Stimulated activated naive CD8-positive, alpha-beta T cell treated with anti-CD3 and anti-CD28 coated beads, Interleukin-15, Interleukin-2, amounts not matched to agents 100 ng/mL and 50 ng/mL, for 24 hours (primary cell): ENCODE measurements at regions not wholly inside any gene's neighbourhood (a gene's known extent, or its start where the extent isn't known, plus 50 kb on each side); places are given as distances from the start of the nearest gene placed in this dataset.
"Not testable (repeated sequence)": the region's sequence is repeated elsewhere in the genome, so short reads cannot be mapped to it uniquely, and the experiment has no call there.

ENCODE experiments used
- H3K27ac Mint-ChIP-seq: one replicate; pipeline ENCODE4 v1.8.0; 2021; ENCODE audit warnings: mild to moderate bottlenecking, mixed read lengths
- H3K27me3 Mint-ChIP-seq: one replicate; pipeline ENCODE4 v1.8.0; 2021; ENCODE audit warnings: mixed read lengths
- H3K36me3 Mint-ChIP-seq: one replicate; pipeline ENCODE4 v1.8.0; 2021; ENCODE audit warnings: low read depth, mixed read lengths
- H3K4me1 Mint-ChIP-seq: one replicate; pipeline ENCODE4 v1.8.0; 2021; ENCODE audit warnings: low read depth, mixed read lengths
- H3K4me3 Mint-ChIP-seq: one replicate; pipeline ENCODE4 v1.8.0; 2021; ENCODE audit warnings: mild to moderate bottlenecking, mixed read lengths
- H3K9me3 Mint-ChIP-seq: one replicate; pipeline ENCODE4 v1.8.0; 2021; ENCODE audit warnings: mixed read lengths

GRCh38 chr1:194362327-194362726, 1175.9 kb upstream of the B3GALT2 start:
- H3K9me3 Mint-ChIP-seq, result no peaks in the 10 kb centered on the region
- no peaks in the 10 kb centered on the region for H3K36me3 Mint-ChIP-seq
- no peaks in the 10 kb centered on the region for H3K27me3 Mint-ChIP-seq
- no peaks in the 10 kb centered on the region for H3K4me1 Mint-ChIP-seq
- H3K27ac Mint-ChIP-seq, result no peak overlapping the region
- H3K4me3 Mint-ChIP-seq, result no peak overlapping the region

- Mint-ChIP-seq H3K36me3 (no peaks in the 10 kb centered on the region), H3K4me1 (no peaks in the 10 kb centered on the region), H3K27me3 (no peaks in the 10 kb centered on the region), H3K4me3 (no peak overlapping the region), H3K27ac (no peak overlapping the region), H3K9me3 (no peaks in the 10 kb centered on the region)
Observed at GRCh38 chr1:194361374-194362131, 1175.1 kb upstream of the B3GALT2 start.

DNA sequence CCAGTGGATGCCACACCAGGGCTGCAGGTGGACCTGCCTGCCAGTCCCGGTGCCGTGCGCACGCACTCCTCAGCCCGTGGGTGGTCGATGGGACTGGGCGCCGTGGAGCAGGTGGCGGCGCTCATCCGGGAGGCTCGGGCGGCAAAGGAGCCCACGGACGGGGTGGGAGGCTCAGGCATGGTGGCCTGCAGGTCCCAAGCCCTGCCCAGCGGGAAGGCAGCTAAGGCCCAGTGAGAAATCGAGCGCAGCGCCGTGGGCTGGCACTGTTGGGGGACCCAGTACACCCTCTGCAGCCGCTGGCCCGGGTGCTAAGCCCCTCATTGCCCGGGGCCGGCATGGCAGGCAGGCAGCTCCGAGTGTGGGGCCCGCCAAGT, 1171.8 kb upstream of the B3GALT2 start:
- H3K9me3 Mint-ChIP-seq, result no peaks in the 10 kb centered on the region
- H3K27me3 Mint-ChIP-seq, result peaks cover under 1% of the 10 kb centered on the region
- no peak overlapping the region for H3K4me3 Mint-ChIP-seq
- no peaks in the 10 kb centered on the region for H3K36me3 Mint-ChIP-seq
- no peaks in the 10 kb centered on the region for H3K4me1 Mint-ChIP-seq
- no peak overlapping the region for H3K27ac Mint-ChIP-seq

GRCh38 chr1:194357573-194358207, 1171.3 kb upstream of the B3GALT2 start:
- H3K4me1 Mint-ChIP-seq, H3K4me3 Mint-ChIP-seq, H3K27ac Mint-ChIP-seq, H3K27me3 Mint-ChIP-seq, H3K9me3 Mint-ChIP-seq, H3K36me3 Mint-ChIP-seq: not testable (repeated sequence)

- no peaks in the 10 kb centered on the region for H3K4me1 Mint-ChIP-seq
- no peak overlapping the region for H3K27ac Mint-ChIP-seq
- no peaks in the 10 kb centered on the region for H3K36me3 Mint-ChIP-seq
- no peak overlapping the region for H3K4me3 Mint-ChIP-seq
- H3K27me3 Mint-ChIP-seq, result peaks cover 4% of the 10 kb centered on the region
- no peaks in the 10 kb centered on the region for H3K9me3 Mint-ChIP-seq
Observed at GRCh38 chr1:194355488-194356106, 1169.2 kb upstream of the B3GALT2 start.

- Mint-ChIP-seq H3K27ac (no peak overlapping the region), H3K9me3 (no peaks in the 10 kb centered on the region), H3K36me3 (no peaks in the 10 kb centered on the region), H3K4me3 (no peak overlapping the region), H3K4me1 (no peaks in the 10 kb centered on the region), H3K27me3 (peaks cover 4% of the 10 kb centered on the region)
Observed at GRCh38 chr1:194353121-194353520, 1166.7 kb upstream of the B3GALT2 start.

DNA sequence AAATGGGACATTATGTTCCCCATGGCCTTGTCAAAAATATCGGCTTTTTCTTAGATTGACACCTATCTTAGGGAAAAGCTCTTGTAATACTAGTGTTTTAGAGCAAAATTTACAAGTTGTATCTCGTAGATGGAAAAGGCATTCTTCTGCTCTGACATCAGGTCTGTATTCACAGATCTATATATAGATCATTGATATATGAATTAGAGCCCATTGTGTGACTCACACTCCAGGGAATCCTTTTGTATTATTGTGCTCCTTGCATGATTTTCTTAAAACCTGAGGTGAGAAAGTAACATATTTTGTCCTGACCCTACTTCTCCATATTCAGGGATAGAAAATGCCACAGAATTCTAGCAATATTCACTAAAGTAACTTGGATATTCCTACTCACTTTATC, 1160.8 kb upstream of the B3GALT2 start:
- H3K4me1 Mint-ChIP-seq, result no peaks in the 10 kb centered on the region
- H3K27me3 Mint-ChIP-seq, result no peaks in the 10 kb centered on the region
- H3K9me3 Mint-ChIP-seq, result no peaks in the 10 kb centered on the region
- no peaks in the 10 kb centered on the region for H3K36me3 Mint-ChIP-seq
- no peak overlapping the region for H3K27ac Mint-ChIP-seq
- H3K4me3 Mint-ChIP-seq, result no peak overlapping the region

DNA sequence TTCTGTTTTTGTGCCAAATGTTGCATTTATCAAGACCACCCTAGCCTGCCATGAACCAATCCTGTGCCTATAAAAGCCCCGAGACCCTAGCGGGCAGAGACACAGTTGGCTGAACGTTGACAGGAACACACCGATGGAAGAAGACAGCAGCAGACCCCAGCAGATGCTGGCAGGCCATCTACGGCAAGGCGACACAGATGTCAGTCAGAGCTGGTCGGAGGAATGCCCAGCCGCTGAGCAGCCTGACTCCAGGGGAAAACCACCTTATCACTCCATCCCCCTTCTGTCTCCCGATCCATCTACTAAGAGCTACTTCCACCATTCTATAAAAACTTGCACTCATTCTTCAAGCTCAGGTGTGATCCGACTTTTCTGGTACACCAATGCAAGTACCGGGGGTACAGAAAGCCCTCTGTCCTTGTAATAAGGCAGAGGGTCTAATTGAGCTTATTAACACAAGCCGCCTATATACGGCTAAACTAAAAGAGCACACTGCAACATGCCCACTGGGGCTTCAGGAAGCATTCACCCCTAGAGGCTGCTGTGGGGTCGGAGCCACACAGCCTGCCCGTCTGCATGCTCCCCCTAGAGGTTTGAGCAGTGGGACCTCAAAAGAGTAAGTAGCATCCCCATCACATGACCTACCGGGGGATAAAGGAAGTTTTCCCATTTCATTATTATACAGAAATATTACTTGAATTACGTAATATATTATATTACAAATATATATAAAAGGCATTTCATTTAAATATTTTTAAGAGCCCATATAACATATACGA, 1156.3 kb upstream of the B3GALT2 start:
- Mint-ChIP-seq H3K4me3 (no peak overlapping the region), H3K27me3 (no peaks in the 10 kb centered on the region), H3K36me3 (no peaks in the 10 kb centered on the region)

DNA sequence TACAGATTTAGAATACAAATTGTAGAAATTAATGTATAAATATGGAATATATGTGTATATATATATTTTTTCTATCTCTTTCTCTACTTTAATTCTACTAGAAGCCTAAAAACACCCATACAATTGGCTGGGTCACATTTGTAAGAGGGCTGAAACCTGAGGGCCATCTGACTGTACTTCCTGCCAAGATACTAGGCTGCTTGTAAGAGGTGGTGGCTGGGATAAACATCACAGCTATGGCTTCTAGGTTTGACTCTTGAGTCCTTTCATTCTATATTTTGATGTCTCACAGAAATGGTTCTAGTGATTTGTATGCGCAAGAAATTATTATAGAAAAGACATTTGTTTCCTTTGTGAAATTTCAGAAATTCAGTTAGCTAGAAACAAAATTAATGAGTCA, 1155.2 kb upstream of the B3GALT2 start:
- Mint-ChIP-seq H3K9me3 (no peaks in the 10 kb centered on the region), H3K4me1 (peaks cover 10% of the 10 kb centered on the region), H3K36me3 (no peaks in the 10 kb centered on the region), H3K27ac (no peak overlapping the region), H3K27me3 (no peaks in the 10 kb centered on the region), H3K4me3 (no peak overlapping the region)

More for the DNA sequence above, 1156.3 kb upstream of the B3GALT2 start:
- Mint-ChIP-seq H3K4me1 (peaks cover 10% of the 10 kb centered on the region), H3K9me3 (no peaks in the 10 kb centered on the region), H3K27ac (no peak overlapping the region)

GRCh38 chr1:194339471-194339870, 1153.1 kb upstream of the B3GALT2 start:
- H3K27ac Mint-ChIP-seq, result no peak overlapping the region
- no peaks in the 10 kb centered on the region for H3K27me3 Mint-ChIP-seq
- peaks cover 10% of the 10 kb centered on the region for H3K4me1 Mint-ChIP-seq
- no peaks in the 10 kb centered on the region for H3K9me3 Mint-ChIP-seq
- H3K4me3 Mint-ChIP-seq, result no peak overlapping the region
- H3K36me3 Mint-ChIP-seq, result no peaks in the 10 kb centered on the region

GRCh38 chr1:194338241-194338948, 1152.0 kb upstream of the B3GALT2 start:
- Mint-ChIP-seq H3K4me1 (peaks cover 10% of the 10 kb centered on the region), H3K36me3 (no peaks in the 10 kb centered on the region), H3K27me3 (no peaks in the 10 kb centered on the region), H3K9me3 (no peaks in the 10 kb centered on the region), H3K4me3 (no peak overlapping the region), H3K27ac (peak overlapping the region; percentile 1)

GRCh38 chr1:194333240-194333639, 1146.8 kb upstream of the B3GALT2 start:
- Mint-ChIP-seq H3K4me1 (peaks cover 4% of the 10 kb centered on the region), H3K9me3 (no peaks in the 10 kb centered on the region), H3K27me3 (no peaks in the 10 kb centered on the region), H3K4me3 (no peak overlapping the region), H3K27ac (no peak overlapping the region), H3K36me3 (no peaks in the 10 kb centered on the region)

DNA sequence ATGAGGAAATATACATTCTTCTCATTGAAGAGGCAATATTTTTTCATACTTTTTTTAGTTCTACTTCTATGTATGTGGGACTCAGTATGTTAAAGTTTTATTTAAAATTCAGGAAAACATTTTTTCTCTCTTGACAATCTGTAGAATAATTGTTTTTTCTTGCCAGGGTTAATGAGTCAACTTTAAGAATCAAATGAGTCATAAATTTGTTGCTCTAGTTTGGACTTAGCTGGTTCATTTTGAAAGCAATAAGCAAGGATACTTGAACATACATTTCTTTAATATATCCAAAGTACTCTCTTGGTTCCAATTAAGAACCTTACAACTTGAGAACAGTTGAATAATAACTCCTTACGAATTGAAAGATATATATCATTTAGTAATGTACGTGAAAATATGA, 1145.3 kb upstream of the B3GALT2 start:
- Mint-ChIP-seq H3K36me3 (no peaks in the 10 kb centered on the region), H3K9me3 (no peaks in the 10 kb centered on the region), H3K27me3 (no peaks in the 10 kb centered on the region), H3K27ac (no peak overlapping the region), H3K4me3 (no peak overlapping the region), H3K4me1 (no peaks in the 10 kb centered on the region)

DNA sequence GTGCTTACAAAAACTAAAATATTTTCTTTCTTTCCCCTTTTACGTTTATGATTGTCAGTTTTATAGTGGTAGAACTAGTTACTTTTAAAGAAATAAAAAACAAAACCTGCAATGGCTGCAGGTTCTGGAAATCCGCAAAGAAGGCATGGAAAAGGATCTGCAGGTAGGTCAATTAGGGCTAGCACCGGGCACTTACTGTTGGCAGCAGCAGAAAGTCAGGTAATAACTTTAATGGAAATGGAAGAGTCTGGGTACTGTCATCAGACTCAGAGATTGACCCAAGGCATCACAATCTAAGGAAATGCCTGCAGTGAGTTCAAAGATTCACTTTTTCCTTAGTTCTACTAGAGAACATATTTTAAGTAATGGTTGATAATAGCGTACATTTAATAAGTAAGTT, 1136.3 kb upstream of the B3GALT2 start:
- no peaks in the 10 kb centered on the region for H3K27me3 Mint-ChIP-seq
- H3K27ac Mint-ChIP-seq, result no peak overlapping the region
- H3K9me3 Mint-ChIP-seq, result no peaks in the 10 kb centered on the region
- no peaks in the 10 kb centered on the region for H3K4me1 Mint-ChIP-seq
- H3K36me3 Mint-ChIP-seq, result no peaks in the 10 kb centered on the region
- no peak overlapping the region for H3K4me3 Mint-ChIP-seq
